Tibial artery (tissue), 4 donors: ENCODE measurements at regions not wholly inside any gene's neighbourhood (a gene's known extent, or its start where the extent isn't known, plus 50 kb on each side); places are given as distances from the start of the nearest gene placed in this dataset.

ENCODE experiments used
- DNase-seq, 2 donors: peaks; one replicate each; pipeline ENCODE4 v3.0.0-alpha.2; 2019
- H3K27ac ChIP-seq, 2 donors: fragments of 200-600 bp; sonication (generic) in 1 of 2; 1 replicate in 1 of 2; 2 replicates in 1 of 2; pipeline ENCODE4 v1.5.1; 2018 to 2019; ENCODE audit warnings: mild to moderate bottlenecking in 1 of 2
- H3K27me3 ChIP-seq, 2 donors: fragments of 200-600 bp; sonication (generic) in 1 of 2; one replicate each; pipeline versions ENCODE4 v1.5.1 to v1.6.0; 2016 to 2019
- H3K36me3 ChIP-seq, 3 donors: fragments of 200-600 bp; sonication (generic) in 2 of 3; one replicate each; pipeline ENCODE4 v1.5.1; 2016 to 2019; ENCODE audit warnings: mild to moderate bottlenecking in 2 of 3
- H3K4me1 ChIP-seq, 4 donors: fragments of 200-600 bp; sonication (generic) in 2 of 4; 1 replicate in 3 of 4; 2 replicates in 1 of 4; pipeline ENCODE4 v1.5.1; 2016 to 2019
- H3K4me3 ChIP-seq, 2 donors: fragments of 200-600 bp; sonication (generic) in 1 of 2; 1 replicate in 1 of 2; 2 replicates in 1 of 2; pipeline ENCODE4 v1.5.1; 2018 to 2019; ENCODE audit warnings: mild to moderate bottlenecking in 2 of 2
- H3K9me3 ChIP-seq, 3 donors: fragments of 200-600 bp; sonication (generic) in 1 of 3; one replicate each; pipeline ENCODE4 v1.5.1; 2016 to 2019
- intact Hi-C: fragments of 100-400 bp; cut with DNase I; formaldehyde crosslinking; loops from one replicate; pipeline ENCODE4 v1.15.0; 2023; ENCODE audit warnings: low total_unique reads
- TF ChIP-seq, protein P1 (sequence below), 2 experiments: fragments of 200-600 bp in 1 of 2; fragments of 450-650 bp in 1 of 2; IDR thresholded peaks; one replicate each; pipeline ENCODE4 v1.5.1; 2017 to 2019; ENCODE audit warnings: antibody characterized with exemption in 2 of 2, mild to moderate bottlenecking in 1 of 2, moderate library complexity in 1 of 2

DNA sequence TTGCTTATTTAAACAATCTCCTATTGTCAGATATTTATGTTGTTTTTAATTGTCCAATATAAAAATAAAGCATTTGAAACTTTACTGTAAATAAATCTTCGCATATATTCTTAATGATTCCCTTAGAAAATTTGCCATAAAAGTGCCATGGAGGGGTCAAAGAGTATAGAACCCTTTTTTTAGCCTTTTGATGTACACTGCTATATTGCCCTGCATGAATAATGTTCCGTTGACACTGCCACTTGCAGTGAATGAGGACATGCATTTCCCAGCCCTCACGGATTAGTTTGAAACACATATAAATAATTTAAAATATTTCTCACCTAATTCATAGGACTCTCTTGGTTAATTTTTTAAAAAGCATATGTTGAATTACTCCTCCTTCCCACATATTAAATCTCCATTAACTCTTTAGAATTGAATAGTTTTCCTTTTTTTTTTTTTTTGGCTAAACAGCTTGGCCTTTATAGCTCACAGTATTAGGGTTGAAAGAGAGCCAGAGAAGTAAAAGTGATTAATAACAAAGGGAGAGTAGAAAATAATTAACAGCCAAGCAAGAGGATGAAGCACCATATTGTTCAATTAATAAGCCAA is 129.8 kb upstream of the SGCD start:
- intact Hi-C loops, result no loop called here
- no peak overlapping the region for H3K27ac ChIP-seq
- no peaks in the 10 kb centered on the region for H3K36me3 ChIP-seq
- TF ChIP-seq, protein P1, sequence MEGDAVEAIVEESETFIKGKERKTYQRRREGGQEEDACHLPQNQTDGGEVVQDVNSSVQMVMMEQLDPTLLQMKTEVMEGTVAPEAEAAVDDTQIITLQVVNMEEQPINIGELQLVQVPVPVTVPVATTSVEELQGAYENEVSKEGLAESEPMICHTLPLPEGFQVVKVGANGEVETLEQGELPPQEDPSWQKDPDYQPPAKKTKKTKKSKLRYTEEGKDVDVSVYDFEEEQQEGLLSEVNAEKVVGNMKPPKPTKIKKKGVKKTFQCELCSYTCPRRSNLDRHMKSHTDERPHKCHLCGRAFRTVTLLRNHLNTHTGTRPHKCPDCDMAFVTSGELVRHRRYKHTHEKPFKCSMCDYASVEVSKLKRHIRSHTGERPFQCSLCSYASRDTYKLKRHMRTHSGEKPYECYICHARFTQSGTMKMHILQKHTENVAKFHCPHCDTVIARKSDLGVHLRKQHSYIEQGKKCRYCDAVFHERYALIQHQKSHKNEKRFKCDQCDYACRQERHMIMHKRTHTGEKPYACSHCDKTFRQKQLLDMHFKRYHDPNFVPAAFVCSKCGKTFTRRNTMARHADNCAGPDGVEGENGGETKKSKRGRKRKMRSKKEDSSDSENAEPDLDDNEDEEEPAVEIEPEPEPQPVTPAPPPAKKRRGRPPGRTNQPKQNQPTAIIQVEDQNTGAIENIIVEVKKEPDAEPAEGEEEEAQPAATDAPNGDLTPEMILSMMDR (IDR thresholded peaks at IDR 0.05), result no peak
- H3K4me1 ChIP-seq, result peaks cover 0 to 10% (median 5%) of the 10 kb centered on the region in 4 donors
- no peaks in the 10 kb centered on the region for H3K9me3 ChIP-seq
- H3K27me3 ChIP-seq, result no peaks in the 10 kb centered on the region
- DNase-seq, result no peak
- H3K4me3 ChIP-seq, result no peak overlapping the region

DNA sequence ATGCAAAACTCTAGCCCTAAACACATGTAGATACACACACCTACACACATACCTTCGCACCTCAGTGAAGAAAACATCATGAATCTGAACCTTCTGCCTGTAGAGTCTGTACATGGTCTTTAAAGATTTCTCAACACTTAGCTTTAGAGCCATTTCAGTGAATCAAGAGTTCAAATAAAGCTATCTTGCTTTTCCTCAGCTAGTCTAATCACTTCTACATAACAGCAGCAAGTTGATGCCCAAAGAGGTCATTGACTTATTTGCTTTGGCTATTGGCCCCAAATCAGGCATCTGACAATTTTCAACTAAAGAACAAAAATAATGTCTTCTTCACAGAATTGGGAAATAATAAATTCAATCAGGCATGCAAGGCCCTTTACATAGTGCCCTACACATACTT is 127.9 kb upstream of the SGCD start:
- H3K9me3 ChIP-seq, result no peaks in the 10 kb centered on the region
- H3K4me1 ChIP-seq, result peaks cover 0 to 16% (median 5%) of the 10 kb centered on the region in 4 donors
- intact Hi-C loops, result no loop called here
- H3K36me3 ChIP-seq, result no peaks in the 10 kb centered on the region
- no peak overlapping the region for H3K4me3 ChIP-seq
- TF ChIP-seq, protein P1 (IDR thresholded peaks at IDR 0.05), result no peak
- H3K27me3 ChIP-seq, result no peaks in the 10 kb centered on the region
- DNase-seq, result no peak
- no peak overlapping the region for H3K27ac ChIP-seq

DNA sequence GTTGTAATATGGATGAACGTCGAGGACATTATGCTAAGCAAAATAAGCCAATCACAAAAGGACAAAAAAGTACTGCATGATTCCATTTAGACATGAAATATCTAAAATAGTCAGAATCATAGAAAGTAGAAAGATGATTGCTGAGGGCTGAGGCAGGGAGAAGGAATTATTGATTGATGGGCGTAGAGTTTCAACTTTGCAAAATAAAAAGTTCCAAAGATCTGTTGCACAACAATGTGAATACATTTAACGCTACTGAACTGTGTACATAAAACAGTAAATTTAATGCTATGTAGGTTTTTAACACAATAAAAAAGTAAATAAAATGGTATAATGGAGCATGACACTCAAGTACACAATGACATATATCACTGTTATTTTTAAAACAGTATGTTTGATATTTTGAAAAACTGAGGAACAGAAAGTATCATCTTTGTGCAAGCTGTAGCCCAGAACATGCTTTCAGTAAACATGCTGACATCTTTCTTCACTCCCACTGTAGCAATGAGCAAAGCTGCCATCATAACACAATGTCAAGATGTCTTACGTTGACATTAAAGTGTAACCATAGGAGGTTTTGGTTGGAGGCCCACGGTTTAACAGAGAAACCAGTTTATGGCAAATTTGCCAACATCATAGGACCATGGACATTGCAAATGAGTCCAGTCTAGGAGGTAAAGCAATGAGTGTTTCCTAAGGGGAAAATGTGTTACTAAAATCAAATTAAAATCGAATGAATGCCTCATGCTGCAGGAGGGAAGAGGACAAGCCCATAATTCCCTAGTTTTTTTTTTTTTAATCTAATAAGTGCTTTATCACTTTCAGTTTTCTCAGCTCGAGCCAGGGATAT is 125.8 kb upstream of the SGCD start:
- DNase-seq, result no peak
- H3K27me3 ChIP-seq, result no peaks in the 10 kb centered on the region
- H3K36me3 ChIP-seq, result no peaks in the 10 kb centered on the region
- H3K4me1 ChIP-seq, result peaks cover 0 to 16% (median 5%) of the 10 kb centered on the region in 4 donors
- no peak overlapping the region for H3K4me3 ChIP-seq
- H3K9me3 ChIP-seq, result no peaks in the 10 kb centered on the region
- intact Hi-C loops, result no loop called here
- TF ChIP-seq, protein P1 (IDR thresholded peaks at IDR 0.05), result no peak
- peak overlapping the region in 1 of 2 donors; percentile 55 for H3K27ac ChIP-seq

DNA sequence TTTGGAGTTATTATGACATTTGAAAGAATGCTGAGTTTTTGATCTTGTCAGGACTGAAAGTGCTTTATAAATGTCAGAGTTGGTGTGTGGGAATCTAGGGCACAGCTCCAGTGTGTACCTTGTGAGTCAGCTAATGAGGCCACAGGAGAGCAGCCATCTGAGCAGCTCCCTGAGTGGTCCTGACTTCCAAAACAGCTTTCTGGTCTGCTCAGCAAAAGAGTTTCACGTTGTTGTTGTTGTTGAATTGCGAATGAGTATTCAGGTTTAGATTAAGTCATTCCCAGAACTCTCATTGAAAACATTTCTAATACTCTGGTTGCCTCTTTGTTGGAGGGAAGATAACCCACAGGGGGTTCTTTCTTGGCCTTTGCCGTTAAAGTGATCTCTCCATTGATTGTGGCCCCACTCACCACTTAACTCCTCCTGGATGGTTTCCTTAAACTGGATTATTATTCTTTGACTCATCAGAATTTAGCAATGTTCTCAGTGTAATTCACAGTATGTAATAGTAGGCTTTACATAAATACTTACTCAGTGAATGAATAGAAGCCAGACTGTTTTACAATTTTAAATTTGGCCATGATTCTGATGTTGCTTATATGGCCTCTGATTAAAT is 125.1 kb upstream of the SGCD start:
- Histone ChIP-seq H3K36me3 (no peaks in the 10 kb centered on the region), H3K9me3 (no peaks in the 10 kb centered on the region), H3K27ac (peak overlapping the region; percentile 34 to 55), H3K4me1 (peaks cover 0 to 16% (median 5%) of the 10 kb centered on the region in 4 donors), H3K4me3 (no peak overlapping the region), H3K27me3 (no peaks in the 10 kb centered on the region)
- TF ChIP-seq, protein P1 (IDR thresholded peaks at IDR 0.05), result no peak
- intact Hi-C loops, result no loop called here
- DNase-seq, result peak in 1 of 2 donors; percentile 23

DNA sequence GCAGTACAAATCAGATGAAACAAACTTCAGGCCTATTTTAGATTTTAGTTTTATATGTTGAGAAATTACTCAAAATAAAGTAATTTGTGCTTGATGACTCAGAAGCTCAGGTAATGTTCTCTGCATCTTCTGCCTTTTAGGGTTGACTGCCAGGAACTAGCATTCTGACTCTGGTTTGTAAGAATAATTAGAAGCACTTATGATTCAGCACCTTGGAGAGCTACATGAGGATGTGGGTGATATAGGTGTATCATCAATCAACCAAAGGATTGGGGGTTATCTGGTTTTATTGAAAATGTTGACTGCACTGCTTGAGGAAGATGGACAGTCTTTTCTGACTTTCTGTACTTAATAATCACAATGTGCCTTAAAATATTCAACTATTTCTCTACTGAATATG is 118.7 kb upstream of the SGCD start:
- intact Hi-C loops, result no loop called here
- Histone ChIP-seq H3K4me3 (no peak overlapping the region), H3K27me3 (no peaks in the 10 kb centered on the region), H3K9me3 (peaks cover 0 to 9% (median 7%) of the 10 kb centered on the region in 3 donors), H3K36me3 (no peaks in the 10 kb centered on the region), H3K27ac (no peak overlapping the region), H3K4me1 (no peaks in the 10 kb centered on the region)
- no peak for DNase-seq
- TF ChIP-seq, protein P1 (IDR thresholded peaks at IDR 0.05), result no peak
